Stimulated activated CD4-positive, alpha-beta T cell treated with anti-CD3 and anti-CD28 coated beads, Interleukin-1b, Interleukin-23, amount 100 ng/mL, for 4 hours (primary cell): ENCODE measurements at regions not wholly inside any gene's neighbourhood (a gene's known extent, or its start where the extent isn't known, plus 50 kb on each side); places are given as distances from the start of the nearest gene placed in this dataset.
"Not testable (repeated sequence)": the region's sequence is repeated elsewhere in the genome, so short reads cannot be mapped to it uniquely, and the experiment has no call there.

Experiments used
- DNase-seq, 2 donors: peaks; one replicate each; pipeline ENCODE4 v3.0.0-alpha.2; 2020; ENCODE audit warnings: low read depth in 2 of 2

- no peak for DNase-seq
These were observed 546.4 kb upstream of the ARRDC3 start for GRCh38 chr5:91929522-91929817.

GRCh38 chr5:91928754-91929521 is 545.8 kb upstream of the ARRDC3 start:
- DNase-seq, result no peak

- DNase-seq, result no peak
These were observed 544.3 kb upstream of the ARRDC3 start for GRCh38 chr5:91927439-91927838.

- no peak for DNase-seq
These were observed 542.1 kb upstream of the ARRDC3 start for GRCh38 chr5:91925249-91925648.

GRCh38 chr5:91917037-91917814 is 534.1 kb upstream of the ARRDC3 start:
- not testable (repeated sequence) for DNase-seq

GRCh38 chr5:91910655-91911054 is 527.5 kb upstream of the ARRDC3 start:
- no peak for DNase-seq

GRCh38 chr5:91910247-91910646 is 527.1 kb upstream of the ARRDC3 start:
- no peak for DNase-seq

GRCh38 chr5:91906494-91906893 is 523.4 kb upstream of the ARRDC3 start:
- DNase-seq, result no peak

GRCh38 chr5:91906027-91906426 is 522.9 kb upstream of the ARRDC3 start:
- no peak for DNase-seq

- DNase-seq, result no peak
These were observed 515.8 kb upstream of the ARRDC3 start for GRCh38 chr5:91898898-91899297.

GRCh38 chr5:91898019-91898418 is 514.9 kb upstream of the ARRDC3 start:
- DNase-seq, result no peak

- no peak for DNase-seq
These were observed 505.7 kb upstream of the ARRDC3 start for GRCh38 chr5:91888810-91889209.

- no peak for DNase-seq
These were observed 502.5 kb upstream of the ARRDC3 start for GRCh38 chr5:91885291-91886265.

GRCh38 chr5:91884036-91884435 is 500.9 kb upstream of the ARRDC3 start:
- DNase-seq, result no peak

GRCh38 chr5:91875196-91875779 is 492.2 kb upstream of the ARRDC3 start:
- no peak for DNase-seq

- no peak for DNase-seq
These were observed 484.7 kb upstream of the ARRDC3 start for GRCh38 chr5:91867799-91868198.

GRCh38 chr5:91865915-91866314 is 482.8 kb upstream of the ARRDC3 start:
- DNase-seq, result no peak

GRCh38 chr5:91864962-91865361 is 481.8 kb upstream of the ARRDC3 start:
- DNase-seq, result no peak

- DNase-seq, result no peak
These were observed 468.6 kb upstream of the ARRDC3 start for GRCh38 chr5:91851670-91852069.

GRCh38 chr5:91850031-91850430 is 466.9 kb upstream of the ARRDC3 start:
- DNase-seq, result no peak

- no peak for DNase-seq
These were observed 466.0 kb upstream of the ARRDC3 start for GRCh38 chr5:91849069-91849468.

GRCh38 chr5:91848453-91848852 is 465.3 kb upstream of the ARRDC3 start:
- no peak for DNase-seq
